ENCODE measurements at regions not wholly inside any gene's neighbourhood (a gene's known extent, or its start where the extent isn't known, plus 50 kb on each side); places are given as distances from the start of the nearest gene placed in this dataset.

DNA sequence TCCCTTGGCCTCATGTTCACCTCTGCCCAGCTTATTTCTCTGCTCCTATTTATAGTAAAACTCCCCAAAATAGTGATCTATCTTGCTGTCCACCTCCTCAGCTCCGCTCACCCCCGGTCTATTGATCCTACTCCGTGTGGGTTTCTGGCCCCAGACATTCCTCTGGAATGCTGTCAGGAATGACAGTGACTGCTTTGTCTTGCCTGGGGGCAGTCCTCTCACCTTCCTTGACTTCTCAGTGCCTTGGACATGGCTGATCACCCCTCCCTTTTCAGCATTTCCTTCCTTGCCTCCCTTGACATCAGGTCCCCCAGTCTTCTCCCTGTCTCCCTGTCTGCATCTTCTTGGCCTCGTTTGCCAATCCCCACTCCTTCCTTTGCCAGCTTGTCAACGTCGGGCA, 108.1 kb upstream of the BACE2 start:
- Mint-ChIP-seq H3K36me3 (ENCODE audit: insufficient read depth in 1 of 3, low read depth in 3 of 3) (peaks cover 0 to 4% (median 0%) of the 10 kb centered on the region in 3 experiments; a peak in 3 of 7 replicates), H3K4me1 (peaks cover 14% of the 10 kb centered on the region in 2 experiments), H3K27ac (no peak overlapping the region), H3K9me3 (peaks cover 10 to 12% of the 10 kb centered on the region in 2 experiments; a peak in 3 of 5 replicates), H3K27me3 (ENCODE audit: low read depth) (peaks cover 6% of the 10 kb centered on the region), H3K4me3 (no peak overlapping the region)
- H3K18ac ChIP-seq (ENCODE audit: insufficient read length, low read depth, low read length), result no peak overlapping the region
- WGBS (ENCODE audit: extremely low coverage, insufficient read length, low lambda C conversion rate), result no CpG with 5 or more reads among the region's 6 CpGs
- no peak overlapping the region for H2BK12ac ChIP-seq (ENCODE audit: insufficient read length, low read depth, low read length)
- H3K23ac ChIP-seq (ENCODE audit: insufficient read length, low read depth, low read length), result no peak overlapping the region
- no peak overlapping the region for H3K56ac ChIP-seq (ENCODE audit: insufficient read length, low read depth, low read length)
- H3K14ac ChIP-seq (ENCODE audit: insufficient read depth, low read length), result no peak overlapping the region; the same call in 1 of the 2 replicates
- H3K79me1 ChIP-seq (ENCODE audit: insufficient read depth, low read depth, low read length, poor library complexity, severe bottlenecking), result no peaks in the 10 kb centered on the region
- no peak overlapping the region for H3K9ac ChIP-seq (ENCODE audit: extremely low read depth, insufficient read length, low read length)
- H2BK5ac ChIP-seq (ENCODE audit: insufficient read length, low read length), result no peak overlapping the region
- H3K4ac ChIP-seq (ENCODE audit: low read depth, low read length), result no peak overlapping the region
- DNase-seq, result no peak
- H2AK5ac ChIP-seq (ENCODE audit: insufficient read length, low read length), result no peak overlapping the region
- no peak overlapping the region; the same call in 1 of the 2 replicates for H2BK15ac ChIP-seq (ENCODE audit: low read depth, low read length)
- no peaks in the 10 kb centered on the region for H3K23me2 ChIP-seq (ENCODE audit: insufficient read length, low read depth, low read length, poor library complexity, severe bottlenecking)
- H3K4me1 ChIP-seq (ENCODE audit: insufficient read depth, low read length), result no peaks in the 10 kb centered on the region
- H3K27me3 ChIP-seq (ENCODE audit: insufficient read depth, low read length), result no peaks in the 10 kb centered on the region
- no peak overlapping the region for H4K91ac ChIP-seq (ENCODE audit: insufficient read length, low read depth, low read length)
- H3K27ac ChIP-seq (ENCODE audit: insufficient read length, low read depth, low read length), result no peak overlapping the region
- H2BK120ac ChIP-seq (ENCODE audit: low read depth, low read length, poor library complexity, severe bottlenecking), result no peak overlapping the region
- TF ChIP-seq, protein P1, sequence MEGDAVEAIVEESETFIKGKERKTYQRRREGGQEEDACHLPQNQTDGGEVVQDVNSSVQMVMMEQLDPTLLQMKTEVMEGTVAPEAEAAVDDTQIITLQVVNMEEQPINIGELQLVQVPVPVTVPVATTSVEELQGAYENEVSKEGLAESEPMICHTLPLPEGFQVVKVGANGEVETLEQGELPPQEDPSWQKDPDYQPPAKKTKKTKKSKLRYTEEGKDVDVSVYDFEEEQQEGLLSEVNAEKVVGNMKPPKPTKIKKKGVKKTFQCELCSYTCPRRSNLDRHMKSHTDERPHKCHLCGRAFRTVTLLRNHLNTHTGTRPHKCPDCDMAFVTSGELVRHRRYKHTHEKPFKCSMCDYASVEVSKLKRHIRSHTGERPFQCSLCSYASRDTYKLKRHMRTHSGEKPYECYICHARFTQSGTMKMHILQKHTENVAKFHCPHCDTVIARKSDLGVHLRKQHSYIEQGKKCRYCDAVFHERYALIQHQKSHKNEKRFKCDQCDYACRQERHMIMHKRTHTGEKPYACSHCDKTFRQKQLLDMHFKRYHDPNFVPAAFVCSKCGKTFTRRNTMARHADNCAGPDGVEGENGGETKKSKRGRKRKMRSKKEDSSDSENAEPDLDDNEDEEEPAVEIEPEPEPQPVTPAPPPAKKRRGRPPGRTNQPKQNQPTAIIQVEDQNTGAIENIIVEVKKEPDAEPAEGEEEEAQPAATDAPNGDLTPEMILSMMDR (conservative IDR thresholded peaks at IDR 0.05), result no peak
- H4K8ac ChIP-seq (replicated peaks; ENCODE audit: insufficient read length, low read depth, low read length), result no peak overlapping the region
- no peaks in the 10 kb centered on the region for H3K9me3 ChIP-seq (ENCODE audit: control insufficient read depth, low read depth, low read length)
- H2BK20ac ChIP-seq (ENCODE audit: low read depth, low read length, poor library complexity, severe bottlenecking), result no peak overlapping the region
- H4K5ac ChIP-seq (ENCODE audit: insufficient read length, low read depth, low read length), result no peak overlapping the region
- no peak overlapping the region for H2AFZ ChIP-seq (ENCODE audit: low read length)
- no peak overlapping the region for H3K4me2 ChIP-seq (ENCODE audit: insufficient read depth, insufficient read length, low read length)
- no peaks in the 10 kb centered on the region for H4K20me1 ChIP-seq (ENCODE audit: control insufficient read depth, insufficient read depth, insufficient read length)
- H3K79me2 ChIP-seq (ENCODE audit: insufficient read depth, low read length), result no peaks in the 10 kb centered on the region
- H3T11ph ChIP-seq (ENCODE audit: low read length), result no peak overlapping the region

Data from H9 (cell line).